ENCODE measurements at regions not wholly inside any gene's neighbourhood (a gene's known extent, or its start where the extent isn't known, plus 50 kb on each side); places are given as distances from the start of the nearest gene placed in this dataset.
A peak's percentile ranks its signal among the peaks of the same experiment; 100 is the strongest.

GRCh38 chr16:29321585-29321984 is 84.9 kb downstream of the NPIPB11 start (continued):
- peak; percentile 62; the same call in 1 of the 2 replicates for TF ChIP-seq ZNF501 (CRISPR knock-in tag; IDR thresholded peaks at IDR 0.05)
- TF ChIP-seq CAMTA2 (CRISPR knock-in tag; IDR thresholded peaks at IDR 0.05; ENCODE audit: borderline replicate concordance), result no peak
- TF ChIP-seq ZNF616 (CRISPR knock-in tag; IDR thresholded peaks at IDR 0.05; ENCODE audit: low read depth), result no peak
- TF ChIP-seq ZNF317 (CRISPR knock-in tag; IDR thresholded peaks at IDR 0.05), result no peak
- no peak for TF ChIP-seq SNAPC4 (CRISPR knock-in tag; IDR thresholded peaks at IDR 0.05)
- TF ChIP-seq ZNF34 (CRISPR knock-in tag; IDR thresholded peaks at IDR 0.05; ENCODE audit: borderline replicate concordance), result no peak
- no peak for TF ChIP-seq FOXK2 (IDR thresholded peaks at IDR 0.05)
- TF ChIP-seq ZNF10 (CRISPR knock-in tag; IDR thresholded peaks at IDR 0.05; ENCODE audit: borderline replicate concordance, low read depth), result no peak
- TF ChIP-seq ZBTB40 (IDR thresholded peaks at IDR 0.05), result no peak
- no peak for TF ChIP-seq ZBTB40 (CRISPR knock-in tag; IDR thresholded peaks at IDR 0.05)
- no peak for TF ChIP-seq ZNF280B (CRISPR knock-in tag; IDR thresholded peaks at IDR 0.05; ENCODE audit: borderline replicate concordance)
- TF ChIP-seq FUBP1 (CRISPR knock-in tag; IDR thresholded peaks at IDR 0.05; ENCODE audit: borderline replicate concordance), result no peak

Data from HepG2 (cell line).